Adrenal gland (tissue), 9 donors: ENCODE measurements at regions not wholly inside any gene's neighbourhood (a gene's known extent, or its start where the extent isn't known, plus 50 kb on each side); places are given as distances from the start of the nearest gene placed in this dataset.

Source experiments
- DNase-seq, 7 donors: peaks; one replicate each; pipeline ENCODE4 v3.0.0-alpha.2; 2019 to 2020
- H3K27ac ChIP-seq, 5 donors: fragments of 200-600 bp; sonication (generic) in 4 of 5; 1 replicate in 3 of 5; 2 replicates in 2 of 5; pipeline versions ENCODE4 v1.5.1 to v1.8.0; 2016 to 2020; ENCODE audit warnings: mild to moderate bottlenecking in 1 of 5
- H3K27me3 ChIP-seq: fragments of 200-600 bp; 2 replicates; pipeline ENCODE4 v1.8.0; 2021
- H3K36me3 ChIP-seq, 2 donors: fragments of 200-600 bp; replicated peaks in 1 of 2; 1 replicate in 1 of 2; 2 replicates in 1 of 2; pipeline versions ENCODE4 v1.5.1 to v1.8.0; 2018 to 2022
- H3K4me1 ChIP-seq, 2 donors: fragments of 200-600 bp; replicated peaks in 1 of 2; 1 replicate in 1 of 2; 2 replicates in 1 of 2; pipeline versions ENCODE4 v1.5.1 to v1.8.0; 2018 to 2021
- H3K4me3 ChIP-seq, 4 donors: fragments of 200-600 bp; sonication (generic) in 3 of 4; one replicate each; pipeline ENCODE4 v1.5.1; 2016 to 2018
- H3K9me3 ChIP-seq, 3 donors: fragments of 200-600 bp; sonication (generic) in 1 of 3; replicated peaks in 1 of 3; 1 replicate in 2 of 3; 2 replicates in 1 of 3; pipeline versions ENCODE4 v1.5.1 to v1.8.0; 2016 to 2021
- CTCF ChIP-seq, 6 experiments: fragments of 450-650 bp in 4 of 6; fragments of 200-600 bp in 2 of 6; sonication (generic) in 1 of 6; IDR thresholded peaks; 1 replicate in 5 of 6; 2 replicates in 1 of 6; pipeline versions ENCODE4 v1.5.1 to v1.8.0; 2016 to 2021; ENCODE audit warnings: antibody characterized with exemption in 6 of 6, mild to moderate bottlenecking in 2 of 6, moderate library complexity in 1 of 6
- POLR2A ChIP-seq, 2 donors: fragments of 450-650 bp; IDR thresholded peaks; one replicate each; pipeline ENCODE4 v1.6.1; 2017; ENCODE audit warnings: antibody characterized with exemption in 2 of 2, mild to moderate bottlenecking in 2 of 2, moderate library complexity in 1 of 2
- WGBS, 4 donors: extraction: QIAGEN DNeasy Blood & Tissue Kit in 2 of 4; methylation state at CpG; one replicate each; pipeline versions ENCODE4 v1.1.5 to v1.1.7; 2013 to 2017; 5-methylcytosine and 5-hydroxymethylcytosine counted together
- intact Hi-C, 2 donors: fragments of 100-400 bp; cut with DNase I; formaldehyde crosslinking; loops; one replicate each; pipeline versions ENCODE4 v1.14.1 to v1.15.0; 2022 to 2023
- donor health status: healthy with polysubstance abuse.
- donor health status: Bipolar disorder and iron deficiency.
- donor health status: DM: yes; HTN: yes; CAD: no.
- donor health status: DM: no; HTN: no; CAD: no.
- donor health status: DM: no; HTN: no; CAD: no.

DNA sequence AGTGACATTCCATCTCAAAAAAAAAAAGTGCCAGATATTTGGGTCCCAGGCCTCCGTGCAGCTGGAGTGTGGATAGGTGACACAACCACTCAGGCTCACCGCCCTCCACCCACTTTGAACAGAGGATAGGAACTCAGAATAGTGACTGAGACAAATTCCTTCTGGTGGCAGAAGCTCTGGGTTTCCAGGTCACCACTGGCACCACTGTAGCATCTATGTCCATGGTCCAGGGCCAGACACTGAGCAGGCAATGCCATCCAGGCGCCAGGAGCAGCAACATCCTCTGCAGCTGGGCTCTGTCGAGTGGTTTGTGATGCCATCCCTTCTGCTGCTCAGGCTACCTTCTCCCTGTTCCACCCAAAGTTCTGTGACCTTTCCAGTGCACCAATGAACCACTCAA, 81.5 kb upstream of the PTPRM start:
- DNase-seq, result no peak
- no peak overlapping the region for H3K4me3 ChIP-seq
- no peaks in the 10 kb centered on the region for H3K27me3 ChIP-seq
- no peaks in the 10 kb centered on the region for H3K9me3 ChIP-seq
- intact Hi-C loops, result no loop called here
- H3K27ac ChIP-seq, result no peak overlapping the region
- no peaks in the 10 kb centered on the region for H3K4me1 ChIP-seq
- TF ChIP-seq CTCF (IDR thresholded peaks at IDR 0.05) (no peak), POLR2A (IDR thresholded peaks at IDR 0.05) (no peak)
- WGBS, 4 donors, result 79 to 88% (median 81%) methylated on average over 3 to 4 of the region's 4 CpGs
- no peaks in the 10 kb centered on the region for H3K36me3 ChIP-seq

DNA sequence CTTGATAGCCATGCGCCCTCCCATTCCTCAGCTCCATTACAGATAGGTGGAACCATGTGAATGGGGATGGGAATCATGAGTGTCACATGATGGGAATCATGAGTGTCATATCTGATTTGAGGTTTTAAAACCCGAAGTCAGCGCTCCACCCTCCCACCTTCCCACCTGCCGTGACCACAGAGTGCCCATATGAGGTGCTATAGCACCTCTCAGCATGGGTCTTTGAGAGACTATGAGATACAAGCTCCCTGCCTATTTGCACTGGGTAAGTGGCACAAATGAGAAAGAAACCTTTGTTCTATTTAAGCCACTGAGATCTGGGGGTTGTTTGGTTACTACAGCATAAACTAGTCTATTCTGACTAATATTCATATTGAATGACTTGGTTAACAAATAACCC, 78.5 kb upstream of the PTPRM start:
- no peak for TF ChIP-seq CTCF (IDR thresholded peaks at IDR 0.05)
- TF ChIP-seq POLR2A (IDR thresholded peaks at IDR 0.05), result no peak
- no peak overlapping the region for H3K4me3 ChIP-seq
- WGBS, 4 donors, result 69 to 87% (median 74%) methylated on average over 4 of the region's 4 CpGs
- intact Hi-C loops, result no loop called here
- H3K4me1 ChIP-seq, result no peaks in the 10 kb centered on the region
- no peaks in the 10 kb centered on the region for H3K36me3 ChIP-seq
- no peaks in the 10 kb centered on the region for H3K9me3 ChIP-seq
- no peak for DNase-seq
- no peak overlapping the region for H3K27ac ChIP-seq
- no peaks in the 10 kb centered on the region for H3K27me3 ChIP-seq

DNA sequence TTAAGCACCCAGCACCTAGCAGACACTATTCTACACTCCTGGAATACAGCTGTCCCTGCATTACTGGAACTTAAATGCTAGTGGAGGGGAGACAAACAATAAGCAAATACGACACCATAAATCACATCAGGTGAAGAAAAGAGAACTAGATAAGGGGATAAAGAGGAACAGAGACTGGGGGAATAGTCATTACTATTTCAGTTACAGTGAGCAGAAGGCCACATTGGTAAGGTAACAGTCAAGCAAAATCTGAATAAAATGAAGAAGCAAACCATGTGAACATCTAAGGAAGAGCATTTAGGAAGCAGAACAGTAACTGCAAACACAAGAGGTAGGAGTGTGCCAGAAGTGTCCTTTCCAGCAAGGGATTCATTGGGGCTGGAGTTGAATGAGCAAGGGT, 77.0 kb upstream of the PTPRM start:
- H3K27ac ChIP-seq, result no peak overlapping the region
- H3K36me3 ChIP-seq, result no peaks in the 10 kb centered on the region
- 69 to 83% (median 76%) methylated on average over 1 of the region's 1 CpG for WGBS, 4 donors
- no peaks in the 10 kb centered on the region for H3K27me3 ChIP-seq
- no peak overlapping the region for H3K4me3 ChIP-seq
- no peak for DNase-seq
- intact Hi-C loops, result no loop called here
- no peak for TF ChIP-seq POLR2A (IDR thresholded peaks at IDR 0.05)
- no peaks in the 10 kb centered on the region for H3K9me3 ChIP-seq
- H3K4me1 ChIP-seq, result no peaks in the 10 kb centered on the region

DNA sequence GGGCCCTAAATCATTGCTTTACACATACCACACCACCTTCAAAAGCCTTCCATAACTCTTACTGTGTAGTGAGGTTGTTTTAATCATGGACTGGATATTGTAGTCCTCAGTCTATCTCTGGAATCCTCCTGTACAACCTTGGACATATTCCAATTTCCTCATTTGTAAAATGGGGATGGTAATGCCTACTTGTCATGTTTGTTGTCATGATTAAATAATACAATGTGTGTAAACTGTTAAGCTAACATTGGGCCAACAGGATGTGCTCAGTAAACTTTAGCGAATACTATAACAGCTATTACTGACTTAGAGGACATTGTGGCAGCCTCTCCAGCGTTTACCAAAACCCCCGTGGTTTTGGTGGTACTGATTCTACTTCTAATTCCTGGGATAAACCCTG, 74.7 kb upstream of the PTPRM start:
- 76 to 80% (median 77%) methylated on average over 3 of the region's 3 CpGs for WGBS, 4 donors
- TF ChIP-seq POLR2A (IDR thresholded peaks at IDR 0.05) (no peak), CTCF (IDR thresholded peaks at IDR 0.05) (no peak)

DNA sequence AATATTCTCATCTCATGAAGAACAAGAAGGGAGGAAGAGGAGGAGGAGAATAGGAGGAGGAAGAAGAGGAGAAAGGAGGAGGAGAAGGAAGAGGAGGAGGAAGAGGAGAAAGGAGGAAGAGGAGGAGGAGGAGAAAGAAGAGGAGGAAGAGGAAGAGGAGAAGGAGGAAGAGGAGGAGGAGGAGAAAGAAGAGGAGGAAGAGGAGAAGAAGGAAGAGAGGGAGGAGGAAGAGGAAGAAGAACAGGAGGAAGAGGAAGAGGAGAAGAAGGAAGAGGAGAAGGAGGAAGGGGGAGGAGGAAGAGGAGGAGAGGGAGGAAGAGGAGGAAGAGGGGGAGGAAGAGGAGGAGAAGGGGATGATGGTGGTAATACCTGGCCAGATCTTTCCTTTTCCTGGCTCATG, 70.0 kb upstream of the PTPRM start:
- Histone ChIP-seq H3K27ac (no peak overlapping the region), H3K4me1 (no peaks in the 10 kb centered on the region), H3K4me3 (no peak overlapping the region), H3K9me3 (no peaks in the 10 kb centered on the region), H3K36me3 (no peaks in the 10 kb centered on the region), H3K27me3 (no peaks in the 10 kb centered on the region)
- intact Hi-C loops, result no loop called here
- no peak for TF ChIP-seq POLR2A (IDR thresholded peaks at IDR 0.05)
- TF ChIP-seq CTCF (IDR thresholded peaks at IDR 0.05), result no peak
- no peak for DNase-seq

More for the DNA sequence above, 74.7 kb upstream of the PTPRM start:
- H3K9me3 ChIP-seq, result no peaks in the 10 kb centered on the region
- H3K27me3 ChIP-seq, result no peaks in the 10 kb centered on the region
- intact Hi-C loops, result no loop called here
- no peak overlapping the region for H3K27ac ChIP-seq
- no peak overlapping the region for H3K4me3 ChIP-seq
- DNase-seq, result no peak
- H3K36me3 ChIP-seq, result no peaks in the 10 kb centered on the region
- H3K4me1 ChIP-seq, result no peaks in the 10 kb centered on the region
